ENCODE measurements at regions not wholly inside any gene's neighbourhood (a gene's known extent, or its start where the extent isn't known, plus 50 kb on each side); places are given as distances from the start of the nearest gene placed in this dataset.

DNA sequence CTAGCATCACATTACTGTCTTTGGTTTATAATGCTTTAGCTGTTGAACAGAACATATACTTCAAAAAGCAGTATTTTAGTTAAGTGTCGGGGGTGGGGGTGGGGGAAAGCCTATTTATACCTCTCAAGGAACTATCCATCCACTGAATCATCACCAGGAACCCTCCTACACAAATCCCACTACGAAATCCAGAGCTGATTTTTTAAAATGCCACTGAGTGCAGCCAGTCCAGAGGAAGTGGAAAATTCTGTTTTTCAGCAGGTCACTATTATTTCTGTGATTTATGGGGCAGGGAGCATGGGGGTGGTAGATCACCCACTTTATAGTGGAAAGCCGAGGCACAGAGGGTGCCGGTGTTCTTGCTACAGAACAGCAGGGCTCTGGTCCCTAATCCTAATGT is 284.1 kb downstream of the SOX9 start:
- DNase-seq (ENCODE audit: low read depth in 4 of 4, low spot score in 1 of 4): no peak

DNA sequence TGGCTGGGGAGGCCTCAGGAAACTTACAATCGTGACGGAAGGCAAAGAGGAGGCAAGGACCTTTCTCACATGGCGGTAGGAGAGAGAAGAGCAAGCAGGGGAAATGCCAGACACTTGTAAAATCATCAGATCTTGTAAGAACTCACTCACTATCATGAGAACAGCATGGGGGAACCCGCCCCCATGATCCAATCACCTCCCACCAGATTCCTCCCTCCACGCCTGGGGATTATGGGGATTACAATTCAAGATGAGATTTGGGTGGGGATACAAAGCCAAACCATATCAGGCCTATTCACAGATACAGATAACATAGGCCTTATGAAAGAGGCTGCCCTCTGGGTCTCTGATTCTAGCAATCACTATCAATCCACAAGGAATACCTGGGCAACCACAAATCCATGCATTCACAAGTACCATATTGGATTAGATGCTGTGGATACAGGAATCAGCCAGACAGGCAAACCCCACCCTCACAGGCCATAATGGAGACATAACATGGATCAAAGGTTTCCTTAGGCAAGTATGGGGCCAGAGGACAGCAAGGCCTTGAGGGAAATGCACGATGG is 284.9 kb downstream of the SOX9 start:
- no peak for DNase-seq (ENCODE audit: low read depth in 4 of 4, low spot score in 1 of 4)

GRCh38 chr17:72406498-72406897 is 285.7 kb downstream of the SOX9 start:
- no peak for DNase-seq (ENCODE audit: low read depth in 4 of 4, low spot score in 1 of 4)

- no peak for DNase-seq (ENCODE audit: low read depth in 4 of 4, low spot score in 1 of 4)
These were observed 286.6 kb downstream of the SOX9 start for GRCh38 chr17:72407336-72407909.

GRCh38 chr17:72407931-72408330 is 287.1 kb downstream of the SOX9 start:
- no peak for DNase-seq (ENCODE audit: low read depth in 4 of 4, low spot score in 1 of 4)

DNA sequence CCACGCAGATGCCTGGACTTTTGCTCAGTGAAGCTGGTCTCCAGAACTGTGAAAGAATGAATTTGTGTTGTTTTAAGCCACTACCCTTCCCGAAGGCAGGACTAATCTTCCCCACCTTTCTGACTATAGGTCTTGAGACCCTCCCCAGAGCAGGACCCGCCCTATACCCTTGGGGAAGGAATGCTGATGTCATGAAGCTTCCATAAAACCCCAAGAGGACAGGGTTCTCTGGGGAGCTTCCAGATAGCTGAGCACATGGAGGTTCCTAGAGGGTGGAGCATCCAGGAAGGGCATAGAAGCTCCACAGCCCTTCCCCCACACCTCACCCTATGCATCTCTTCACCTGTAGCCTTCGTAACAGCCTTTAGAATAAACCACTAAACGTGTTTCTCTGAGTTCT is 287.8 kb downstream of the SOX9 start:
- no peak for DNase-seq (ENCODE audit: low read depth in 4 of 4, low spot score in 1 of 4)

- no peak for DNase-seq (ENCODE audit: low read depth in 4 of 4, low spot score in 1 of 4)
These were observed 288.7 kb downstream of the SOX9 start for GRCh38 chr17:72409405-72410002.

DNA sequence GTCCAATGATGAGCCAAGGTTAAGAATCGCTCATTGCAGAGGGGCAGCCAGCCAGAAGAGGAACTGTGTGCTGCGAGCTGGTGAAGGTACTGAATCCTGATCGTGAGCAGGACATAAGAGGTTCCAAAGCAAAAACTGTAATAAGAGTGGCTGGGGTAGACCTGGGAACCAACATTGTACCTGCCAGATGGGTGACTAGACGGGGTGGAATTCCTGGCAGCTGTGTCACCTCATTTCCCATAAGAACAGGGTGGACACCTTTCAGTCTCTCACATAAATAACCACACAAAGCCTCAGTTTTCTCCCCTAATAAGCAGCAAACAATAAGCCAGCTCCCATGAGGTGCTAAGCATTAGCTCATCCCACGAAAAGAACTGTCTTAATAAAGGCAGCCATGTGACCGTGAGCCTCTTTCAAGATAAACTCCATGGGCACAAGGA is 290.3 kb downstream of the SOX9 start:
- DNase-seq (ENCODE audit: low read depth in 4 of 4, low spot score in 1 of 4): no peak

GRCh38 chr17:72412650-72413076 is 291.8 kb downstream of the SOX9 start:
- DNase-seq (ENCODE audit: low read depth in 4 of 4, low spot score in 1 of 4): no peak

- DNase-seq (ENCODE audit: low read depth in 4 of 4, low spot score in 1 of 4): no peak
These were observed 292.5 kb downstream of the SOX9 start for GRCh38 chr17:72413077-72414031.

DNA sequence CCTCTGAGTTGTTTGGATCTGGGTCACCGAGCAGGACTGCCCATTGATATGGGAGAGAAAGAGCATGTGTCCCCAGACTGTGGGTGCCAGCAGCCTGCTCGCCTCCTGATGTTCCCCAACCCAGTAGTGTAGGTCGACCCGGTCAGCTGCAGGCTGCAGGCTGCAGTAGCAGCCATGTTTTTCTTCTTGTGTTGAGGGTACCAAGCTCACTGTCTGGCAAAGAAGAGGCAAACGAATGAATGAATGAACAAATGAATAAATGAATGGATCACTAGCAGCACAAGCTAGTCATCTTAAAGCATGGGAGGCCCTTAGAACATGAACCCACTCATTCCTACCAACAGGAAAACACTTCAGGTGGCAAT is 293.2 kb downstream of the SOX9 start:
- no peak for DNase-seq (ENCODE audit: low read depth in 4 of 4, low spot score in 1 of 4)

DNA sequence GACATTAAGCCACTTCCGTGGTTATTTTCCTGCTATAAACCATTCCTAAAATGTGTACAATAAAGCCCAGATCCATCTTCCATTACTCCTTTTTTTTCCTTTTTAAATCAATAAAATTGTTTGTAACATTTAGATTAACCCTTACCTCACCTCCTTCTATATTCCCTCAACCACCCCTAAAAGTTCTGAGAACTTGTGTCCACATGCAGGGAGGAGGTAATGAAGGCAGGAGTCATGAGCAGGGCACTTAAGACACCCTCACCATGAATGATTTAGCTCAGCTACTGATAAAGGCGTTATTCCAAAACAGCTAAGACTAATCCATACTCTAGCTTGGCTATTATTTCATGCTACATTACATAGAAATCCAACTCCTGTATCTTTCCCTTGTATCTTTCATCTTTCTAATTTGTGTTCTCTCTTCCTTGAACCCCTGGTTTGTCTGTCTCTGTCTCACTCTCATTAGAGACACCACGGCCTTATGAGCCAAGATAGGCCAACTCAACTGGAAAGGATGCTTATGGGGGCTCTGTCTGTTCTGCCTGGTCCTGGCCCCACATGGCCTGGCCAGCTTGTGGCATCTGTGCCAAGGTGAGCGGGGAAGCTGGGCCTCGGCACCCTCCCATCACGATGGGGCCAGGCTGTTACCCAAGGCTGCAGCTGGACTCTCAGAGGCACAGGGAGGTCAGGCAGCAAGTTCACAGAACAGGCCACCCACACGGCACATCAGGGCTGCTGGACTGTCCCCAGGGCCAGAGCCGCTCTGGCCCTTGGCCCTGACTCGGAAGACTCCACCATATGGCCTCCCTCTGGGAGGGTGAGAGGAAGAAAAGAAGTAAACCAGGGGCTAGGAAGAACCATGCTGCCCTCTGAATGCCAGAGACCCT is 294.4 kb downstream of the SOX9 start:
- DNase-seq (ENCODE audit: low read depth in 4 of 4, low spot score in 1 of 4): no peak

DNA sequence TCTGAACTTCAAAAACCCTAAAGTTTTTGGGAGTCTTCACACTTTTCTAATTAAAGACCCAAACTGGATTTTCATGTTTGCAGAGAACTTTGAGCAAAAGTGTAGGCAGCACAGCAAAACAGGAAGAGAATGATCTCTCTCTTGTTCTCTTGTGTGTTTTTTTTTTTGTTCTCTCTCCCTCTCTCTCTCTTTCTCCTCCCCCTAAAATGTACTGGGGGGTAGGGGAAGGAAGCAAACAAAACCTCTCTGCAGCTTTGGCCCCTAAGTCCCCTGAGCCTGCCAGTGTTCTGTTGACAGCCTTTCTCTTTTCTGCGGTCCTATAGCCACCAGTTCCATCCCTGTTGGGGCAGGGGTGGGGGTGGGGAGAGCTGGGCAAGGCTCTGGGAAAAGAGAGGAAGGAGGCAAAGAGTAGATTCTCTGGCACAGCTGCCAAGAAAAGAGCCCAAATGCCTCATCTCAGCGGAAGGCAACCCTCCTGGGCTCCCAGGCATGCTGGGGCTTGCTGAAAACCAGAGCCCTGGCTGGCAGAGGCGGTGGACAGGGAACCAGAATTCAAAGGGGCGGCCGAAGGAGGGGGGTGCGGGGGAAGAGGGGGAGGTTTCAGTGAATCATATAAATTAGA is 295.3 kb downstream of the SOX9 start:
- DNase-seq (ENCODE audit: low read depth in 4 of 4, low spot score in 1 of 4): no peak

DNA sequence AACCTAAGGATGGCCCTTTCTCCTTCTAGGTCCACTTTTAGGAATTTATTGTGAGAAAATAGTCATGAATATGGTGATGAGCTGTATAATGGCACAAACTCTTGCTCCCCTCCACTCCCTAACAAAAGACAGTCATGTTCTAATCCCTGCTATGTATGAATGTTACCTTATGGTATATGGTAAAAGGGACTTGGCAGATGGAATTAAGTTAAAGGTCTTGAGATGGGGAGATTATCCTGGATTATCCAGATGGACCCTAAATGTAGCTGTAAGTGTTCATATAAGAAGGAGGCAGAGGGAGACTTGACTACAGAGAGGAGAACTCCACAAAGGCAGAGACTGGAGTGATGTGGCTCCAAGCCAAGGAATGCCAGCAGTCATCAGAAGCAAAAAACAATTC is 296.1 kb downstream of the SOX9 start:
- no peak for DNase-seq (ENCODE audit: low read depth in 4 of 4, low spot score in 1 of 4)

DNA sequence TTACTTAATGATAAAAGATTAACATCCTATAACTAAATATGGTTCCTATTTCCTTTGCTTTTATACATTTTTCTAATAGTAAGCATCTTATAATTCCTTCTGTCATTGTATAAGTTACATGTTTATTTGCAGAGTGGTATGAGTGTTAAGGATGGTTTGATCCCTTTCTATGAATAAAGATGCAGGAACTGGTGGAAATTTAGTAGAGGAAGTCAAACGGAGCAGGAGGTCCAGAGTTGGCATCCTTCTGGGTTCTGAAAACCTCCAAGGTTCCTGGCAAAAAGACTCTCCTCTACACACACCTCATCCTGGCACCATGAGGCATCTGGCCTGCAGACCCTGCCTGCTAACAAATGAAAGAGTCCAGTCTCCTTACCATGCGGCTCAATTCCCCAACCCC is 296.8 kb downstream of the SOX9 start:
- DNase-seq (ENCODE audit: low read depth in 4 of 4, low spot score in 1 of 4): no peak

- no peak for DNase-seq (ENCODE audit: low read depth in 4 of 4, low spot score in 1 of 4)
These were observed 299.3 kb downstream of the SOX9 start for GRCh38 chr17:72419866-72420774.

DNA sequence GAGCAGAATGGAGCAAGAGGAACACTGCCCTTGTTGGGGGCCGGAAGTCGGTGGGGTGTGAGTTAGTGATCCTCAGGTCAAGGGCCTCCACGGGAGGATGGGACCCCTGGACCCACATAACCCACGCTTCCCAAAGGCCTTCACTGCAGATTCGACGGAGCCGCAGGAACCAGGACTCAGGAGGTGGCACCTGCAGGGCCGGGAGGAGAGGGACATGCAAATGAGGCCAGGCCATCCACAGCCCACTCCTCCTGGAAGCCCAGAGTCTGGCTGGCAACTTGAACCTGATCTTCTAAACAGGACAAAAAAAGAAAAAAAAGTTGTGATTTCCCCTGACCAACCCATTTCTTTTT is 299.9 kb downstream of the SOX9 start:
- no peak for DNase-seq (ENCODE audit: low read depth in 4 of 4, low spot score in 1 of 4)

DNA sequence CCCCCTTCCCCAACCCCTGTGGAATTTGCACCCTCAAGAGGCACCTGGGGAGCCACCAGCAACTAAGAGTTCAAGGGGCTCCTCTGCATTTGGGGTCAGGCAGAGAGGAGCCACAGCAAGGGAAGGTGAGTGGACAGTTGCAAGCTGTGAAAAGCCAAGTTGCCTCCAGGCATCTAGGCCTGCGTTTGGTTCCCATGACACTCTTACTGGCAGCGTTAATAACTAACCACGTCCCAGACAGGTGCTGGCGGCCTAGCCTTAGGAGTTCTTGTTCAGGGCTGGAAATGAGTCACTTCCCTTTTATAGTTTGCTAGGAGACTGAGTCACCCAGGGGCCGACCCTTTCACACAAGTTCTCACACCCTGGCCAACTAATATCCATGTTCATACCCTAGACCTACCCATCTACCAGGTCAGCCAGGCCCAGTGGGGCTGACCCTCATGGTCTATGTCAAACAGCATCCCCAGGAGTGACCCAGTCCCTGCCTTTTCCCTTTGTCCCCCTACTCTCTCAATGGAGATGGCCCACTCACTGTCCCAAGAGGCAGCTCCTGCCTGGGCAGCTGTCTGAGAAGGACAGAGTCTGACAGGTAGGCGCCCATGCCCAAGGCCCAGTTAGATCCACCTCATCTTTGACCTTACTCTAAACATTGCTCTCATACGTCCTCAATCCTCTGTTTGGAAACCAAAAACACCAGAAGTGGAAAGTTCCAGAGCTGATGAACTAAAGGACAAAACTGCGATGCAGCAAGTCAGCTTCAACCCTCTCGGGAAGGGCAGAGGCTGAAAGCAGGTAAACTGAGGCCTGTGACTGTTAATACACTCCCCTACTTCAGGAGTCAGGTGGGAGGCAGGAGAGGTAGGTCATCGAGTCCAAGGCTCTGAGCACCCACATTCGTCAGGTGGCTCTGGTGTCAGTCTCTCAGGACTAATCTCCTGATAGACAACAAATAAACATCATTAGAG is 300.6 kb downstream of the SOX9 start:
- DNase-seq (ENCODE audit: low read depth in 4 of 4, low spot score in 1 of 4): peak in 1 of 4 experiments; percentile 22

DNA sequence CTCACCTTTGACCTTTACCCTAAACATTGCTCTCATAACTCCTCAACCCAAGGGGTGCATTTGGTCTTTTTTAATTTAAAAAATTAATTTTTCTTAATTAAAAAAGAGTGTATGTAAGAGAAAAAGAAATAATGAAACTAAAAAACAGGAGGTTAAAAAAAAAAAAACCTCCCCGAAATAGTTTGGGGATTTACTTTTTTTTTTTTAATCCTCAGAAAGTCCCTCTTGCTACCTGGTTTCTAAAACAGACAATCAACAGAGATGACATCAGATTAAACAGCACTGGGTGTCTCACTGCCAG is 301.3 kb downstream of the SOX9 start:
- no peak for DNase-seq (ENCODE audit: low read depth in 4 of 4, low spot score in 1 of 4)
